Memory B cell (primary cell): ENCODE measurements at regions not wholly inside any gene's neighbourhood (a gene's known extent, or its start where the extent isn't known, plus 50 kb on each side); places are given as distances from the start of the nearest gene placed in this dataset.

ENCODE experiments used
- ATAC-seq: fragments of 150-1000 bp; cut with Tn5 transposase; 2 replicates; pipeline ENCODE4 v1.10.0; 2021; ENCODE audit warnings: low read depth, mild to moderate bottlenecking, moderate library complexity
- DNase-seq, 2 donors: peaks; one replicate each; pipeline ENCODE4 v3.0.0; 2022; ENCODE audit warnings: low spot score in 2 of 2
- H3K27ac Mint-ChIP-seq: one replicate; pipeline ENCODE4 v1.8.0; 2022; ENCODE audit warnings: mild to moderate bottlenecking, moderate library complexity, mixed read lengths
- H3K27me3 Mint-ChIP-seq: one replicate; pipeline ENCODE4 v1.8.0; 2022; ENCODE audit warnings: mixed read lengths
- H3K36me3 Mint-ChIP-seq: one replicate; pipeline ENCODE4 v1.8.0; 2022; ENCODE audit warnings: mild to moderate bottlenecking, mixed read lengths
- H3K4me1 Mint-ChIP-seq: one replicate; pipeline ENCODE4 v1.8.0; 2022; ENCODE audit warnings: mixed read lengths
- H3K4me3 Mint-ChIP-seq: one replicate; pipeline ENCODE4 v1.8.0; 2022; ENCODE audit warnings: mild to moderate bottlenecking, moderate library complexity, mixed read lengths
- H3K9me3 Mint-ChIP-seq: one replicate; pipeline ENCODE4 v1.8.0; 2022; ENCODE audit warnings: mixed read lengths

DNA sequence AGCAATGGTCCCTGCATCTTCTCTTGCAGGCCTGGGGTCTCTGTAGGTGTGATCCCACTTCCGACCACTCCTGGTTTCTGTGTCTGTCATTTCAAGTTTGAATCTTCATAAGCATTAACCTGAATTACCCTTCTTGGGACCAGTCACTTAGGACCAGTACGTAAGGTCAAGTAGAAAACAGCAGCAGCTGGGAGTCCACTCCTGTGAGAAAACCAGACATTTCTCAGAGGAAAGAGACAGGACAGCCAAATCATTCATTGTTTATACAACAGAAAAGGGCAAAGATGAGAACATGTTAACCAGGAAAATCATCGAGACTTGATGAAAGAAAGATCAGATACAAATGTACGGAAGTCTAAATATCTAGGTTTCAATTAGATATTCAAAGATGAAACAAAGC lies 163.0 kb downstream of the MREG start:
- DNase-seq: no peak
- H3K9me3 Mint-ChIP-seq: peaks cover 4% of the 10 kb centered on the region

GRCh38 chr2:215849771-215850170 lies 163.6 kb downstream of the MREG start:
- peaks cover 4% of the 10 kb centered on the region for H3K9me3 Mint-ChIP-seq
- H3K27ac Mint-ChIP-seq: no peak overlapping the region
- H3K4me1 Mint-ChIP-seq: peaks cover 9% of the 10 kb centered on the region
- H3K27me3 Mint-ChIP-seq: peaks cover 3% of the 10 kb centered on the region
- DNase-seq (no peak), ATAC-seq (no peak)
- H3K4me3 Mint-ChIP-seq: no peak overlapping the region
- H3K36me3 Mint-ChIP-seq: peaks cover 2% of the 10 kb centered on the region

More for the DNA sequence above, 163.0 kb downstream of the MREG start:
- peaks cover 3% of the 10 kb centered on the region for H3K27me3 Mint-ChIP-seq
- H3K27ac Mint-ChIP-seq: no peak overlapping the region
- no peak for ATAC-seq
- H3K36me3 Mint-ChIP-seq: peaks cover 2% of the 10 kb centered on the region
- H3K4me3 Mint-ChIP-seq: no peak overlapping the region
- peaks cover 9% of the 10 kb centered on the region for H3K4me1 Mint-ChIP-seq

DNA sequence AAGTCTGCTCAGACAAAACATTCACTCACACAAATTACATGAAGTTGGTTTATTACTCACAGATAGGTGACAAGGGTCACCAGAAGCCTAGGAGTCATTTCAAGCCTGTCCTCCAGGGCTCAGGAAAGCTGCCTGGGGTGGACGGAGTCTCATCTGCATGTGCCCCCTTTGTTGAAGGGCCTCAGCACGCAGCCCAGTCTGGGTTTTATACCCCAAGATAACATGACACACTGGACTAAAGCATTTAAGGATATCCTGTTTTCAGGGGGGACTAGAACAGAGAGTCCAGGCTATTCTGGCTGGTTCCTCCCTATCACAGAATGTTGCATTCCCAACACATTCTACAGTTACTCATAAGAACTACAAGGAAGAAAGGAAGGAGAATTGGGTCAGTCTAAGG lies 164.7 kb downstream of the MREG start:
- no peak for ATAC-seq
- Mint-ChIP-seq H3K9me3 (peaks cover 4% of the 10 kb centered on the region), H3K27me3 (peaks cover 3% of the 10 kb centered on the region), H3K36me3 (peaks cover 2% of the 10 kb centered on the region), H3K4me3 (no peak overlapping the region), H3K27ac (no peak overlapping the region), H3K4me1 (peaks cover 9% of the 10 kb centered on the region)
- no peak for DNase-seq

GRCh38 chr2:215848146-215848545 lies 165.2 kb downstream of the MREG start:
- no peak overlapping the region for H3K27ac Mint-ChIP-seq
- ATAC-seq (no peak), DNase-seq (no peak)
- no peak overlapping the region for H3K4me3 Mint-ChIP-seq
- peaks cover 2% of the 10 kb centered on the region for H3K36me3 Mint-ChIP-seq
- peaks cover 4% of the 10 kb centered on the region for H3K9me3 Mint-ChIP-seq
- H3K27me3 Mint-ChIP-seq: peaks cover 3% of the 10 kb centered on the region
- H3K4me1 Mint-ChIP-seq: peaks cover 9% of the 10 kb centered on the region

- H3K27me3 Mint-ChIP-seq: peaks cover 3% of the 10 kb centered on the region
- no peak overlapping the region for H3K27ac Mint-ChIP-seq
- no peak overlapping the region for H3K4me3 Mint-ChIP-seq
- H3K9me3 Mint-ChIP-seq: peaks cover 2% of the 10 kb centered on the region
- ATAC-seq: no peak
- no peaks in the 10 kb centered on the region for H3K36me3 Mint-ChIP-seq
- no peak for DNase-seq
- H3K4me1 Mint-ChIP-seq: peaks cover 9% of the 10 kb centered on the region
Measured at GRCh38 chr2:215847718-215848117, 165.6 kb downstream of the MREG start.

DNA sequence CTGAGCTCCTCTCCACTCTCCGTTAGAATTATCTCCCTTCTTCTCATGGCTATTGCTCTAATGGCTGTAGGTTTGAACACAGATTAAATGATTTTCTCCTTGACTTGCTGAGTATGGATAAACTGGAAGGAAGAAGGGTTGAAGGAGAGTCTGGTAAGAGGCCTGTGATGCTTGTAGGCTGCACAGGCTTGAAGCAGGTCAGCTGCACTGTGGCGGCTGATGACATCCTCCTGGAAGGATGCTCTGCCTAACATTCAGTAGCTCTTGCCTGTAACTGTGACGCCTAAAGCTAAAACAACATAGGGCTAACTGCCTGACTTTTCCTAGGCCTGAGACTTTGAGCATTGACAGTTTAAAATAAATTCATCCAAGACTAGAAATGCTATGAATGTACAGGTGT lies 166.3 kb downstream of the MREG start:
- ATAC-seq: no peak
- H3K27ac Mint-ChIP-seq: no peak overlapping the region
- H3K9me3 Mint-ChIP-seq: no peaks in the 10 kb centered on the region
- peaks cover 3% of the 10 kb centered on the region for H3K27me3 Mint-ChIP-seq
- no peaks in the 10 kb centered on the region for H3K36me3 Mint-ChIP-seq
- DNase-seq: no peak
- peaks cover 9% of the 10 kb centered on the region for H3K4me1 Mint-ChIP-seq
- no peak overlapping the region for H3K4me3 Mint-ChIP-seq

DNA sequence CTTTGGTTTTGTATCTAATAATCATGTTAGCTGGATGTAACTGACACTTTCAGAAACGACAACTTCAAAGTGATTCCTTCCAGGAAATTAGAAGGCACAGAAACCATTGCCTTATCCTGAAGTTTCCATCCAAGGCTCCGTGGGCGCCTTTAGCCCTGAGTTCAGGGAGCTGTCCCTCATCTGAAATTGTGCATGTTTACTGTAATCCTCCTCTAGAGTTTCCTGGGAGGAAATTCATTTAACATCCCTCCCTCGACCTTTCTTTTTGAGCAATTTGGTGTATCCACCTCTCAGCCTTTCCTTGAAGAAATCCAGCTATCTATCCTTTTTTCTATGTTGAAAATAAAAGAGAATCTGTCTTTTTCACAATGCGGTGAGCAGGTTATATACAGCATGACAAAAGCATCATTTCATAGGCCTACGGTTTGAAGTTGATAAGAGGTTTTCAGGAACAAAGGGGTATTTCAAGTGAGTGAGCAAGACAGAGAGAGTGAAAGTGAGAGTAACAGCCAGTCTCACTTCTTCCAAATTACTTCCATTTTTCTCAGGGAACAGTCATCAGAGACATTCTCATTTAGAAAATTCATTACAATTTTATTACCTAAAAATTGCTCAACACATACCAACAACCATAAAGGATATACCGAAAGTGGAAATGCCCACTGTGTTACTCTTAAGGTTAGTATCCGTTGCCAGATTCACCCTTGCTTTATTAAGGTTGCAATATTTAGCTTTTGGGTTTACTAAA lies 167.3 kb downstream of the MREG start:
- Mint-ChIP-seq H3K9me3 (no peaks in the 10 kb centered on the region), H3K27ac (no peak overlapping the region), H3K27me3 (peaks cover 3% of the 10 kb centered on the region), H3K4me1 (peaks cover 9% of the 10 kb centered on the region), H3K4me3 (no peak overlapping the region), H3K36me3 (no peaks in the 10 kb centered on the region)
- ATAC-seq (peak; percentile 76), DNase-seq (no peak)

DNA sequence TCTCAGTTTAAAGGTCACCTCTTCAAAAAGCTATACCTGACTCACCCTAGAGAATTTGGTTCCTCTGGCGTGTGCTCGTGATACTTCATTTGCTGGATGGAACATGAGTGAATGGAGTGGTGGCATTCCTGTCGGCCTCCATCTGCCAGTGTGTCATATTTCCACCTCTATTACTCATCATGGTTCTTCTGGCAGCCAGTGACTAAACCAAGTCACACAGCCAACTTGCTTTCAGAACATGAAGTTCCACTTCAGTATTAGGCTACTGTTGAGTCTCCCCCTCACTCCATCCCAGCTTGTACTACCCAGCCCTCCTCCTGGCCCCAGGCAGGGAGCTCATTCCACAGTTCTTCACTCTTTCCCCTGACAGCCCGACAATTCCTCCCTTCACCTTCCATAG lies 169.8 kb downstream of the MREG start:
- H3K27me3 Mint-ChIP-seq: peaks cover 3% of the 10 kb centered on the region
- H3K4me3 Mint-ChIP-seq: no peak overlapping the region
- ATAC-seq (no peak), DNase-seq (no peak)
- H3K4me1 Mint-ChIP-seq: peaks cover 11% of the 10 kb centered on the region
- no peaks in the 10 kb centered on the region for H3K9me3 Mint-ChIP-seq
- H3K36me3 Mint-ChIP-seq: no peaks in the 10 kb centered on the region
- H3K27ac Mint-ChIP-seq: no peak overlapping the region

- Mint-ChIP-seq H3K27me3 (peaks cover 1% of the 10 kb centered on the region), H3K9me3 (no peaks in the 10 kb centered on the region), H3K36me3 (no peaks in the 10 kb centered on the region), H3K4me3 (no peak overlapping the region), H3K4me1 (peaks cover 6% of the 10 kb centered on the region), H3K27ac (no peak overlapping the region)
- ATAC-seq (no peak), DNase-seq (no peak)
Measured at GRCh38 chr2:215841175-215841816, 172.1 kb downstream of the MREG start.

GRCh38 chr2:215839816-215840215 lies 173.5 kb downstream of the MREG start:
- Mint-ChIP-seq H3K9me3 (no peaks in the 10 kb centered on the region), H3K4me1 (peaks cover 2% of the 10 kb centered on the region), H3K36me3 (no peaks in the 10 kb centered on the region), H3K27ac (no peak overlapping the region), H3K4me3 (no peak overlapping the region), H3K27me3 (peaks cover 1% of the 10 kb centered on the region)
- DNase-seq (no peak), ATAC-seq (no peak)

DNA sequence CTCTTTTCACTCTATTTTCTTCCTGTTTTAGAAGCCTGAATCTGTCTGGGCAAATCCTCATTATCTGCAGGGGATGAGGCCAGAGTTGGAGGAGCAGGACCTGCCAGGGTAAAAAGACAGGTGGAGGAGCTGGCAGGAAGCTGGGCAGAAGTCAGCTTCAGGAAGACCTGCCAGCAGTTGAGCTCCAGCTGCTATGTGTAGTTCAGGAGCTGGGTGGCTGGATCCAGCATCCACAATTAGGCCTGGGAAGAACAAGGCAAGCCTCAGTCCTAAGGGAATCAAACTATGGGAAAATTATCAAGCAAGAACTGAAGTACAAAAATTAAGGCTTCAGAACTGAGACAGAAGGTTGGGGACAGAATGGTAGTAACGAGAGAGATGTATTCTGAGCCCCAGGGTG lies 174.0 kb downstream of the MREG start:
- ATAC-seq (no peak), DNase-seq (no peak)
- H3K36me3 Mint-ChIP-seq: no peaks in the 10 kb centered on the region
- peaks cover 2% of the 10 kb centered on the region for H3K4me1 Mint-ChIP-seq
- peaks cover 1% of the 10 kb centered on the region for H3K27me3 Mint-ChIP-seq
- H3K4me3 Mint-ChIP-seq: no peak overlapping the region
- no peaks in the 10 kb centered on the region for H3K9me3 Mint-ChIP-seq
- no peak overlapping the region for H3K27ac Mint-ChIP-seq

GRCh38 chr2:215836881-215837280 lies 176.5 kb downstream of the MREG start:
- Mint-ChIP-seq H3K27me3 (peaks cover 1% of the 10 kb centered on the region), H3K36me3 (no peaks in the 10 kb centered on the region), H3K4me1 (peaks cover 2% of the 10 kb centered on the region), H3K9me3 (no peaks in the 10 kb centered on the region), H3K27ac (no peak overlapping the region), H3K4me3 (no peak overlapping the region)
- ATAC-seq (no peak), DNase-seq (no peak)

GRCh38 chr2:215835657-215836056 lies 177.7 kb downstream of the MREG start:
- Mint-ChIP-seq H3K27me3 (peaks cover 4% of the 10 kb centered on the region), H3K4me1 (peaks cover 4% of the 10 kb centered on the region), H3K27ac (no peak overlapping the region), H3K4me3 (no peak overlapping the region), H3K36me3 (no peaks in the 10 kb centered on the region), H3K9me3 (no peaks in the 10 kb centered on the region)
- no peak for ATAC-seq
- no peak for DNase-seq

DNA sequence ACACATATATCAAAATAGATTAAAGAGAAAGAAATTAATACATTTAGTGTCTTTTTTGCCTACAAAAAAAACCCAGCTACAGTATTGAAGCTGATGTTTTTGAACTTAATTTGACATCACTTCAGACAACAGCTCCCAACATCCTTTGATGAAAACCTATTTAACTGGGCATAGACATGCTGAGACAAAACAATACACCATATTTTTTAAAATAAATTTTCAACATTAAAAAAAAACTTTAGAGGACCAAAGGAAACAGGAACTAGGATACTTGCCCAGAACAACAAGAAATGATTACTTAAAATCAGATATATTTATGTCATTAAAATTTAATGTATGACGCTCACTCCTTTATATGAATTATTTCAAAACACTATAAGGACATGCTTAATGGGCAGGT lies 178.1 kb downstream of the MREG start:
- no peaks in the 10 kb centered on the region for H3K36me3 Mint-ChIP-seq

More for the DNA sequence above, 178.1 kb downstream of the MREG start:
- no peaks in the 10 kb centered on the region for H3K9me3 Mint-ChIP-seq
- H3K27ac Mint-ChIP-seq: no peak overlapping the region
- peaks cover 4% of the 10 kb centered on the region for H3K27me3 Mint-ChIP-seq
- H3K4me1 Mint-ChIP-seq: peaks cover 4% of the 10 kb centered on the region
- H3K4me3 Mint-ChIP-seq: no peak overlapping the region
- ATAC-seq (no peak), DNase-seq (no peak)
